Right atrium auricular region (tissue), 2 donors: ENCODE measurements at regions not wholly inside any gene's neighbourhood (a gene's known extent, or its start where the extent isn't known, plus 50 kb on each side); places are given as distances from the start of the nearest gene placed in this dataset.

Experiments
- DNase-seq: peaks from one replicate; pipeline ENCODE4 v3.0.0-alpha.2; 2019; ENCODE audit warnings: low spot score
- H3K27ac ChIP-seq, 2 donors: fragments of 200-600 bp; sonication (generic); 1 replicate in 1 of 2; 2 replicates in 1 of 2; pipeline ENCODE4 v1.5.1; 2016 to 2019
- H3K27me3 ChIP-seq, 2 donors: fragments of 200-600 bp; sonication (generic); one replicate each; pipeline versions ENCODE4 v1.5.1 to v1.6.0; 2017 to 2019
- H3K36me3 ChIP-seq: fragments of 200-600 bp; sonication (generic); one replicate; pipeline ENCODE4 v1.5.1; 2016
- H3K4me1 ChIP-seq, 2 donors: fragments of 200-600 bp; sonication (generic); one replicate each; pipeline versions ENCODE4 v1.5.1 to v1.6.0; 2017 to 2019
- H3K4me3 ChIP-seq, 2 donors: fragments of 200-600 bp; sonication (generic); 1 replicate in 1 of 2; 2 replicates in 1 of 2; pipeline ENCODE4 v1.5.1; 2017 to 2019; ENCODE audit warnings: mild to moderate bottlenecking in 1 of 2, moderate library complexity in 1 of 2
- H3K9me3 ChIP-seq, 2 donors: fragments of 200-600 bp; sonication (generic); one replicate each; pipeline ENCODE4 v1.5.1; 2019
- CTCF ChIP-seq, 2 donors: fragments of 200-600 bp; sonication (generic); IDR thresholded peaks; one replicate each; pipeline ENCODE4 v1.5.1; 2019; ENCODE audit warnings: antibody characterized with exemption in 2 of 2

GRCh38 chr4:138614398-138615142, 372.4 kb upstream of the SLC7A11 start:
- Histone ChIP-seq H3K4me3 (no peak overlapping the region), H3K27me3 (no peaks in the 10 kb centered on the region), H3K36me3 (no peaks in the 10 kb centered on the region), H3K4me1 (no peaks in the 10 kb centered on the region), H3K9me3 (peaks cover 8 to 9% of the 10 kb centered on the region in 2 donors), H3K27ac (no peak overlapping the region)
- TF ChIP-seq CTCF (IDR thresholded peaks at IDR 0.05) = no peak
- no peak for DNase-seq

- no peak overlapping the region for H3K4me3 ChIP-seq
- no peaks in the 10 kb centered on the region for H3K27me3 ChIP-seq
- H3K4me1 ChIP-seq = no peaks in the 10 kb centered on the region
- H3K36me3 ChIP-seq = no peaks in the 10 kb centered on the region
- DNase-seq = no peak
- H3K27ac ChIP-seq = no peak overlapping the region
- TF ChIP-seq CTCF (IDR thresholded peaks at IDR 0.05) = no peak
- H3K9me3 ChIP-seq = no peaks in the 10 kb centered on the region
Measured at GRCh38 chr4:138612428-138612827, 370.3 kb upstream of the SLC7A11 start.

GRCh38 chr4:138611721-138612120, 369.6 kb upstream of the SLC7A11 start:
- Histone ChIP-seq H3K27ac (no peak overlapping the region), H3K4me1 (no peaks in the 10 kb centered on the region), H3K9me3 (no peaks in the 10 kb centered on the region), H3K4me3 (no peak overlapping the region), H3K27me3 (no peaks in the 10 kb centered on the region), H3K36me3 (no peaks in the 10 kb centered on the region)
- no peak for DNase-seq
- TF ChIP-seq CTCF (IDR thresholded peaks at IDR 0.05) = no peak

GRCh38 chr4:138611017-138611416, 368.9 kb upstream of the SLC7A11 start:
- H3K27me3 ChIP-seq = no peaks in the 10 kb centered on the region
- no peak overlapping the region for H3K27ac ChIP-seq
- no peak overlapping the region for H3K4me3 ChIP-seq
- TF ChIP-seq CTCF (IDR thresholded peaks at IDR 0.05) = no peak
- H3K9me3 ChIP-seq = no peaks in the 10 kb centered on the region
- no peaks in the 10 kb centered on the region for H3K4me1 ChIP-seq
- H3K36me3 ChIP-seq = no peaks in the 10 kb centered on the region
- DNase-seq = no peak

- Histone ChIP-seq H3K4me1 (no peaks in the 10 kb centered on the region), H3K27ac (no peak overlapping the region), H3K27me3 (no peaks in the 10 kb centered on the region), H3K9me3 (no peaks in the 10 kb centered on the region), H3K4me3 (no peak overlapping the region), H3K36me3 (no peaks in the 10 kb centered on the region)
- no peak for DNase-seq
- TF ChIP-seq CTCF (IDR thresholded peaks at IDR 0.05) = no peak
Measured at GRCh38 chr4:138609943-138610350, 367.8 kb upstream of the SLC7A11 start.

GRCh38 chr4:138604556-138604955, 362.4 kb upstream of the SLC7A11 start:
- H3K27me3 ChIP-seq = no peaks in the 10 kb centered on the region
- H3K4me3 ChIP-seq = no peak overlapping the region
- no peak for TF ChIP-seq CTCF (IDR thresholded peaks at IDR 0.05)
- H3K4me1 ChIP-seq = no peaks in the 10 kb centered on the region
- H3K9me3 ChIP-seq = no peaks in the 10 kb centered on the region
- no peaks in the 10 kb centered on the region for H3K36me3 ChIP-seq
- H3K27ac ChIP-seq = no peak overlapping the region
- no peak for DNase-seq
